ENCODE measurements at regions not wholly inside any gene's neighbourhood (a gene's known extent, or its start where the extent isn't known, plus 50 kb on each side); places are given as distances from the start of the nearest gene placed in this dataset.

DNA sequence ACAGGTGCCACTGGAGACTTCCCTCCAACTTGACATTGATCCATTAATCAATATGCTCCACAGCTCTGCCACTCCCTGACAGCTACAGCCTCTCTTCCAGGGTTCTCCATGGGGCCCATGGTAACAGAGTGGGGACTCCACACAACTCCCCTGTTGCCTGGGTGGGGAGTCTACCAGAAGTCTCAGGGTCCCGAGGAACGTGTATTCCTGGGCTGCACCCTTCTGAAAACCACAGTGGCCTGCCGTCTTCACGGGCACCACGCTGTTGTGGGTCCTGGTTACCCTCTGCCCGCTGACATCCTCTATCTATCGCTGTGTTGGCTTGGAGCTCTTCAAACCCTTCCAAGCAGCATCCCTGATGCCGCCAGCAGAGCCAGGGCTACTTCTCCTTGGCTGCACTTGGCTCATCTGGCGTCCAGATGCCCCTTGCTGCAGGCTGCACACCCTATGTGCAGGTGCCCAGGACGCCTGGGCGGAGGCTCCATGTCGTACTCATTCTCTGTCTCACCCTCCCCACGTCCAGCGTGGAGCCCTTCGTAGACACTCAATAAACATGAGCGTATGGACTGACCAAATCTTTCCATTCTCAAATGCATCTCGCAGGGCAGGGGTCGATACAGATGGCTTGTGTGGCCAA, 1341.8 kb downstream of the TBC1D22A start:
- H4K20me1 ChIP-seq = peaks cover 0 to 6% (median 0%) of the 10 kb centered on the region in 11 experiments; a peak in 3 of 22 replicates
- no peaks in the 10 kb centered on the region for H3K36me3 ChIP-seq
- H3K4me2 ChIP-seq = peak overlapping the region in 7 of 11 experiments; percentile 11 to 61 (median 51); a peak in 11 of 22 replicates
- H3K9ac ChIP-seq = no peak overlapping the region
- H3K27ac ChIP-seq = no peak overlapping the region
- H3K4me3 ChIP-seq = no peak overlapping the region
- peaks cover 0 to 16% (median 0%) of the 10 kb centered on the region in 11 experiments; a peak in 6 of 22 replicates for H3K27me3 ChIP-seq
- H3K9me3 ChIP-seq (replicated peaks in 1 of 11) = peaks cover 22 to 39% (median 30%) of the 10 kb centered on the region in 11 experiments
- TF ChIP-seq Cebpa-rat (IDR thresholded peaks at IDR 0.05) = no peak
- peaks cover 18 to 58% (median 38%) of the 10 kb centered on the region in 10 experiments for H3K4me1 ChIP-seq

DNA sequence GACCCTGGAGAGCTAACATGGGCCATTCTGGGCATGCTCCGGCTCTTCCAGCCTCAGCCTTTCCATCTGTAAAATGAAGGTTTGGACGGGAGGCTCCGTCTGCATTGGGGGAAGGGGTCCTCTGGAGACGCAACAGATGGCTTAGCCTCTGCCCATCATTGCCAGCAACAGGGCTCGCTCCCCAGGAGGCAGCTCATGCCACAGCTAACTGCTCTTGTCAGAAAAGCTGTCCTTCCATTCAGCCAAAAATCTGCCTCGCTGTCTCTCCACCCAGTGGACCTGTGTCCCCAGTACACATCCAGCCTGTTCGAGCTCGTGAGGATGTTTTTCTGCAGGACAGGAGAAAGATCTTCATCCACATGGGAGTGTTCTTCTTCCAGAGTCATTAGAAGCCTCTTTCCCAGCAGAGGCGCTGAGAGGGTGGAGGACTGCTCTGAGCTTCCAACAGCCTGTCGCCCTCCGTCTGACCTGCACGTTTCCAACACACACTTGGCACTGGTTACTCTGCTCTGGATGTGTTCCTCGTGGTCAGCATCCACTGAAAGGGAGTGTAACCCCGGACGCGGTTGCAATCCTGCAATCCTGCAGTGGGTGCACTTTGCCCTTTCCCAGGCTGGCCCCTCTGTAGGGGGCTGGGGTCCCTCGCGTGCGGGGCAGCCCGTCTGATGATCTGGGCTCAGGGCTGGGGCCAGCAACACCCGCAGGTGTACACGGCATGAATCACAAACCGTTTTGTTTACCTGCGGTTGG, 1340.9 kb downstream of the TBC1D22A start:
- peaks cover 13 to 30% (median 21%) of the 10 kb centered on the region in 11 experiments; a peak in 19 of 22 replicates for H3K9me3 ChIP-seq (replicated peaks in 1 of 11)

DNA sequence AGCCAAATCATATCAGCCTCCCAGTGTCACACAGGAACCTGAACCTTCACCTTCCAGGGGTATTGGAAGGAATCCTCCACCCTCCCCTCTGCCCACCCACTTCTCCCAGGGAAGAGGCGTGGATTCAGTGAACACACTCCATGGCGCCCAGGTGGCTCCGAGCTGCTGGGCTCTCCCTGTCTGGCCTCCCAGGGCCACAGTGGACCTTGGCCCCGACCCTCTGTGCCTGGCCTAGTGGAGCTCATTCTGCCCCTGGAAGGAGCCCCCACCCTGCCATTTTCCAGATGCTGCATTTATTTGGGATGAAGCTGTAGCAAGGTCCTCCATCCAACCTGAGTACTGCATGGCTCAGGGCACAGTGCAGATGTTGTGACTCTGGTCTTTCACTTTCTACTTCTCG, 1340.1 kb downstream of the TBC1D22A start:
- TF ChIP-seq Cebpa-rat (IDR thresholded peaks at IDR 0.05) = no peak
- Histone ChIP-seq H4K20me1 (peaks cover 0 to 13% (median 0%) of the 10 kb centered on the region in 11 experiments; a peak in 3 of 22 replicates), H3K27ac (no peak overlapping the region), H3K9ac (no peak overlapping the region), H3K9me3 (replicated peaks in 1 of 11) (peaks cover 11 to 28% (median 21%) of the 10 kb centered on the region in 11 experiments; a peak in 19 of 22 replicates), H3K27me3 (peaks cover 0 to 33% (median 0%) of the 10 kb centered on the region in 11 experiments; a peak in 7 of 22 replicates), H3K4me3 (no peak overlapping the region), H3K4me1 (peaks cover 34 to 73% (median 54%) of the 10 kb centered on the region in 10 experiments), H3K36me3 (no peaks in the 10 kb centered on the region), H3K4me2 (peak overlapping the region in 3 of 11 experiments; percentile 14 to 99 (median 98); a peak in 1 of 22 replicates)

More for the DNA sequence above, 1340.9 kb downstream of the TBC1D22A start:
- Histone ChIP-seq H3K4me2 (peak overlapping the region in 2 of 11 experiments; percentile 7 to 98; a peak in 2 of 22 replicates), H3K9ac (no peak overlapping the region), H3K27me3 (peaks cover 0 to 25% (median 0%) of the 10 kb centered on the region in 11 experiments; a peak in 7 of 22 replicates), H3K4me1 (peaks cover 27 to 66% (median 47%) of the 10 kb centered on the region in 10 experiments), H3K4me3 (no peak overlapping the region), H3K36me3 (no peaks in the 10 kb centered on the region), H3K27ac (no peak overlapping the region), H4K20me1 (peaks cover 0 to 13% (median 0%) of the 10 kb centered on the region in 11 experiments; a peak in 3 of 22 replicates)
- no peak for TF ChIP-seq Cebpa-rat (IDR thresholded peaks at IDR 0.05)

DNA sequence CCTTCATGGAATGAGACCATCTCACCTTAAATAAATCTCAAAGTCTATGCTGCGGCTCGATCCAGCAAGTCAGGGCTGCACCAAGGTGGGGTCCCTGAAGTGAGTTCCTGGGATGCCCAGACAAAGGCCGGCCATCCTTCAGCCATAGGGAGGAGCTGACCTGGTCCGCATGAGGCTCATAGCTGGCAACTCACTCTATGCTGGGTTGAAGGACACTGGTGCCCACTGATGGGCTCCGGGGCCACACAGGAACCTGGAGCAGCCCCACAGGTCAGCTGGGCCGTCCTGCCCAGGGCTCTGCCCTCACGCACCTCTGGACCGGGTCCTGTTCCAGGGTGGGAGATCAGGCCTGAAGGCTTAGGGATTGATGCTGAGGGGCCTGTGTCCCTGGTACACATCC, 1339.3 kb downstream of the TBC1D22A start:
- peak overlapping the region in 3 of 11 experiments; percentile 49 to 85 (median 84); a peak in 4 of 22 replicates for H3K27ac ChIP-seq
- no peak for TF ChIP-seq Cebpa-rat (IDR thresholded peaks at IDR 0.05)
- H3K9me3 ChIP-seq (replicated peaks in 1 of 11) = peaks cover 11 to 28% (median 21%) of the 10 kb centered on the region in 11 experiments; a peak in 19 of 22 replicates
- peaks cover 0 to 41% (median 0%) of the 10 kb centered on the region in 11 experiments; a peak in 7 of 22 replicates for H3K27me3 ChIP-seq
- H3K36me3 ChIP-seq = no peaks in the 10 kb centered on the region
- H3K4me2 ChIP-seq = peak overlapping the region in 8 of 11 experiments; percentile 94 to 100 (median 98); a peak in 17 of 22 replicates
- H3K9ac ChIP-seq = peak overlapping the region in 1 of 11 experiments; percentile 81; a peak in 1 of 22 replicates
- H3K4me3 ChIP-seq = peak overlapping the region in 2 of 10 experiments; percentile 56 to 63; a peak in 3 of 20 replicates
- peaks cover 43 to 82% (median 63%) of the 10 kb centered on the region in 10 experiments for H3K4me1 ChIP-seq
- H4K20me1 ChIP-seq = peaks cover 0 to 13% (median 0%) of the 10 kb centered on the region in 11 experiments; a peak in 3 of 22 replicates

DNA sequence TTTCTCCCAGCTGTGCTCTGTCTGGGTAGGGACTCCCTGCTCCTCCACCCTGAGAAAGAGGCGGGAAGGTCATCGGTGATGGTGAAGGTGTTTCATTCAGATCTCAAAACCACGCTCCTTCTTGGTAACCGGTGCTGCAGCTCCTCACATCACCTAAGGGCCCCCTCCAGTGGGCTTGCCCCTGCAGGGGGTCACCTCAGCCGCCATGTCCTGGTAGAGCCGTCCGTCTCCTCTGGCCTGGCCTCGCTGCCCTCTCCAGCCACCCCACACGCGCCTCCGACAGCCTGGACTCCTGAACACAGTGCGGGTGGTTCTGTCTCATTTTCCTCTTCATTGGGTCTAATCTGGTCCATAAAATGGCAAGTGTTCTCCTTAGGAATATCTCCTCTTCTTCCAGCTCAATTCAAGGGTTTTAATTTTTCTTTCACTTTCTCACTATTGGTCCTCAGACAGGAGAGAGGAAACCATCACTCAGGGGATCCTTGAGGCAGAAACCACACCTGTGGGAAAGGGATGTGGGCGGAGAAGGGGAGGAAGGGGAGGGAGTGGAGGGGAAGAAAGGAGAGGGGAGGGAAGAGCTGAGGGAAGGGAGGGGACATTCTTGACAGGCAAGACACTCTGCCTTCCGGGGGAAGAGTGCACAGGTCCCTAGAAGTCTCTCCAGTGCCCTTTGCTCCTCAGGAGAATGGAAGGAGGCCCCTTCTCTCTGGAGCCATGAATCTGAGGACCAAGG, 1338.4 kb downstream of the TBC1D22A start:
- H3K27me3 ChIP-seq = peaks cover 0 to 45% (median 0%) of the 10 kb centered on the region in 11 experiments; a peak in 7 of 22 replicates
- H3K4me1 ChIP-seq = peaks cover 44 to 89% (median 68%) of the 10 kb centered on the region in 10 experiments
- TF ChIP-seq Cebpa-rat (IDR thresholded peaks at IDR 0.05) = no peak
- H3K4me3 ChIP-seq = peak overlapping the region in 8 of 10 experiments; percentile 21 to 63 (median 51); a peak in 15 of 20 replicates
- no peaks in the 10 kb centered on the region for H3K36me3 ChIP-seq
- peaks cover 11 to 28% (median 21%) of the 10 kb centered on the region in 11 experiments; a peak in 19 of 22 replicates for H3K9me3 ChIP-seq (replicated peaks in 1 of 11)
- H4K20me1 ChIP-seq = peaks cover 0 to 13% (median 0%) of the 10 kb centered on the region in 11 experiments; a peak in 3 of 22 replicates
- H3K4me2 ChIP-seq = peak overlapping the region; percentile 60 to 100 (median 97)
- peak overlapping the region in 7 of 11 experiments; percentile 27 to 81 (median 72); a peak in 13 of 22 replicates for H3K9ac ChIP-seq
- peak overlapping the region in 8 of 11 experiments; percentile 15 to 90 (median 79); a peak in 14 of 22 replicates for H3K27ac ChIP-seq

DNA sequence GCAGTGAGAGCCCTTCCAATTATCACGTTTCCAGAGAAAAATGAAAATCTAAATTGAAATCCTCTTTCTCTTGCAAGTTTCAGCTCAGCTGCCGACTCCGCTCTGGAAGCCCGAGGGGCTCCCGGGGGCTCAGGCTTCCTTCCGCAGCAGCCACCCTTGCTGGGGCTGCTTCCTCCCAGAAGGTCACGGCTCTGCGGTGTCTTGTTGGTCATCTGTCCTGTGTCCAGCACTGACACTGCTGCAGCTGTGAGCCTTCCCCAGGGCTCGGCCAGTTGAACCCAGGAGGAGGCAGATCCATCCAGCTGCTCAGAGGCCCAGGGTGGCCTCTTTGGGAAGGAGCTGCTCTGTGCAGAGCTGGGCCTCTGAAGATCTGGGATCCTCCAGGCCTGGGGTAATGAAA, 1337.2 kb downstream of the TBC1D22A start:
- no peak for TF ChIP-seq Cebpa-rat (IDR thresholded peaks at IDR 0.05)
- H3K9me3 ChIP-seq (replicated peaks in 1 of 11) = peaks cover 11 to 28% (median 21%) of the 10 kb centered on the region in 11 experiments; a peak in 19 of 22 replicates
- peak overlapping the region; percentile 60 to 100 (median 97) for H3K4me2 ChIP-seq
- no peaks in the 10 kb centered on the region for H3K36me3 ChIP-seq
- H3K4me3 ChIP-seq = peak overlapping the region in 7 of 10 experiments; percentile 26 to 63 (median 51); a peak in 13 of 20 replicates
- H4K20me1 ChIP-seq = peaks cover 0 to 13% (median 0%) of the 10 kb centered on the region in 11 experiments; a peak in 3 of 22 replicates
- H3K4me1 ChIP-seq = peaks cover 44 to 96% (median 72%) of the 10 kb centered on the region in 10 experiments
- H3K27me3 ChIP-seq = peaks cover 0 to 45% (median 0%) of the 10 kb centered on the region in 11 experiments; a peak in 7 of 22 replicates
- peak overlapping the region in 8 of 11 experiments; percentile 51 to 90 (median 79); a peak in 15 of 22 replicates for H3K27ac ChIP-seq
- H3K9ac ChIP-seq = peak overlapping the region in 8 of 11 experiments; percentile 40 to 81 (median 66); a peak in 15 of 22 replicates

DNA sequence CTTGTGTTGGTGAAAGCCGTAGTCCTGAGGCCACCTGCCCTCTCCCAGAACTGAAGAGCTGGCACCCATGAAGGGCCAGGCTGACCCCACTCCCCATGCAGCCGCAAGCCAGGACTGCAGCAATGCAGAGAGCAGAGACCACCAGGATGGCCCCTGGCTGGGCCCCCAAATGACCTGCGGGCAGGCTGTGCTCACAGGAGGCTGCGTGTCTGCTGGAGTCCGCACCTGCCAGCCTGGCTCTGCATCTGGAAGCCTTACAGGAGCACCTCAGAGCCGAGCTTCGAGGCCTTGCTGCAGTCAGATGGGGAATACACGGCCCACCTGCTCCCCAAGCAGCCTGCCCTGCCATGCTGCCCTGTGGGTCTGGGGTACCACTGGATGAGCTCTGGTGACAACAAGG, 1336.8 kb downstream of the TBC1D22A start:
- Histone ChIP-seq H3K27ac (peak overlapping the region in 9 of 11 experiments; percentile 11 to 90 (median 74); a peak in 16 of 22 replicates), H3K4me2 (peak overlapping the region; percentile 60 to 100 (median 97)), H3K36me3 (no peaks in the 10 kb centered on the region), H3K4me1 (peaks cover 44 to 95% (median 70%) of the 10 kb centered on the region in 10 experiments), H3K27me3 (peaks cover 0 to 45% (median 0%) of the 10 kb centered on the region in 11 experiments; a peak in 7 of 22 replicates), H3K9me3 (replicated peaks in 1 of 11) (peaks cover 11 to 26% (median 21%) of the 10 kb centered on the region in 11 experiments; a peak in 19 of 22 replicates), H3K9ac (peak overlapping the region in 8 of 11 experiments; percentile 40 to 81 (median 66); a peak in 17 of 22 replicates), H4K20me1 (peaks cover 0 to 13% (median 0%) of the 10 kb centered on the region in 11 experiments; a peak in 3 of 22 replicates), H3K4me3 (peak overlapping the region in 7 of 10 experiments; percentile 26 to 63 (median 51); a peak in 14 of 20 replicates)
- no peak for TF ChIP-seq Cebpa-rat (IDR thresholded peaks at IDR 0.05)
